ENCODE measurements at regions not wholly inside any gene's neighbourhood (a gene's known extent, or its start where the extent isn't known, plus 50 kb on each side); places are given as distances from the start of the nearest gene placed in this dataset.

- no peaks in the 10 kb centered on the region for H3K27me3 ChIP-seq (replicated peaks; ENCODE audit: control insufficient read depth, insufficient read depth, low read length)
- peaks cover 47% of the 10 kb centered on the region for H3K4me1 ChIP-seq (ENCODE audit: control insufficient read depth, insufficient read depth, low read length)
- H3K9ac ChIP-seq (ENCODE audit: low read length), result no peak overlapping the region
- peaks cover 5% of the 10 kb centered on the region for H3K9me3 ChIP-seq (ENCODE audit: control insufficient read depth, low read length)
- no peak overlapping the region for H3K4me3 ChIP-seq (ENCODE audit: low read length)
- H3K36me3 ChIP-seq (ENCODE audit: control insufficient read depth, insufficient read depth, low read length, severe bottlenecking), result no peaks in the 10 kb centered on the region
- no peak for DNase-seq (ENCODE audit: low read depth)
These were observed 143.9 kb downstream of the C9orf50 start for GRCh38 chr9:129476821-129477611.

DNA sequence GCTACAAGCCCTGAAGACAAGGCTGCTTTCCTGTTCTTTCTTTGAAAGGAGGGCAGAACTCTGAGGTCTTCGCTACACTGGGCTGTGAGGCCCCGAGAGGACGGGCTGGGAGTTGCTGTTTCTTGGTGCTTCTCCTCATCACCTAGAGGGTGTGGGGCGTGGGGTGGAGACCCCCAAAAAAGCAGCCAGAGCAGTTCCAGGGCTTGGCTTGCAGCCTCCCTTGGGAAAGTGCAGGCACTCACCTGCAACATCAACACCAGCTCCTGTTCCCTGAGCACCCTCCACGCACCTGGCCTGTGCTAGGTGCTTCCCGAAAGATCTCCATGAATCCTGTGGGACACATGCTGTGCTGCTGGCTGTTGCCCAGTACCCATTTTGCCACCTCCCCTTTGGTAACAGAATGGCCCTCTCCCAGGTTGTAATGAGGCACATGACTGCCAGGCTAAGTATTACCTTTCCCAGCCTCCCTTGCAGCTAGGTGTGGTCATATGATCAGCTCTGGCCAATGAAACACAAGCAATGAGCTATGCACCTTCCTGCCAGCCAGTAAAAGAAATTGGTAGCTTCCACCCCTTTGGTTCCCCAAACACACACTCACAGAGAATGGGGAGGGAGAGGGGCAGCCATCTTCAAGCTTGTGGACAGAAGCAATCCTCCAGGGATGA is 146.0 kb downstream of the C9orf50 start:
- Histone ChIP-seq H3K36me3 (ENCODE audit: control insufficient read depth, insufficient read depth, low read length, severe bottlenecking) (no peaks in the 10 kb centered on the region), H3K9ac (ENCODE audit: low read length) (peak overlapping the region; percentile 9), H3K4me1 (ENCODE audit: control insufficient read depth, insufficient read depth, low read length) (peaks cover 25% of the 10 kb centered on the region), H3K27me3 (replicated peaks; ENCODE audit: control insufficient read depth, insufficient read depth, low read length) (no peaks in the 10 kb centered on the region), H3K9me3 (ENCODE audit: control insufficient read depth, low read length) (peaks cover 5% of the 10 kb centered on the region), H3K4me3 (ENCODE audit: low read length) (no peak overlapping the region)
- DNase-seq (ENCODE audit: low read depth), result no peak

GRCh38 chr9:129473523-129474244 is 147.2 kb downstream of the C9orf50 start:
- Histone ChIP-seq H3K9me3 (ENCODE audit: control insufficient read depth, low read length) (peaks cover 5% of the 10 kb centered on the region), H3K4me1 (ENCODE audit: control insufficient read depth, insufficient read depth, low read length) (peaks cover 17% of the 10 kb centered on the region), H3K27me3 (replicated peaks; ENCODE audit: control insufficient read depth, insufficient read depth, low read length) (no peaks in the 10 kb centered on the region), H3K9ac (ENCODE audit: low read length) (peak overlapping the region; percentile 50), H3K36me3 (ENCODE audit: control insufficient read depth, insufficient read depth, low read length, severe bottlenecking) (no peaks in the 10 kb centered on the region), H3K4me3 (ENCODE audit: low read length) (no peak overlapping the region)
- peak; percentile 70 for DNase-seq (ENCODE audit: low read depth)

GRCh38 chr9:129472651-129473102 is 148.2 kb downstream of the C9orf50 start:
- H3K27me3 ChIP-seq (replicated peaks; ENCODE audit: control insufficient read depth, insufficient read depth, low read length), result no peaks in the 10 kb centered on the region
- peaks cover 15% of the 10 kb centered on the region for H3K4me1 ChIP-seq (ENCODE audit: control insufficient read depth, insufficient read depth, low read length)
- H3K4me3 ChIP-seq (ENCODE audit: low read length), result no peak overlapping the region
- peaks cover 5% of the 10 kb centered on the region for H3K9me3 ChIP-seq (ENCODE audit: control insufficient read depth, low read length)
- no peak overlapping the region for H3K9ac ChIP-seq (ENCODE audit: low read length)
- no peaks in the 10 kb centered on the region for H3K36me3 ChIP-seq (ENCODE audit: control insufficient read depth, insufficient read depth, low read length, severe bottlenecking)
- no peak for DNase-seq (ENCODE audit: low read depth)

- DNase-seq (ENCODE audit: low read depth), result no peak
- Histone ChIP-seq H3K36me3 (ENCODE audit: control insufficient read depth, insufficient read depth, low read length, severe bottlenecking) (no peaks in the 10 kb centered on the region), H3K9ac (ENCODE audit: low read length) (no peak overlapping the region), H3K9me3 (ENCODE audit: control insufficient read depth, low read length) (peaks cover 5% of the 10 kb centered on the region), H3K4me1 (ENCODE audit: control insufficient read depth, insufficient read depth, low read length) (peaks cover 15% of the 10 kb centered on the region), H3K4me3 (ENCODE audit: low read length) (no peak overlapping the region), H3K27me3 (replicated peaks; ENCODE audit: control insufficient read depth, insufficient read depth, low read length) (no peaks in the 10 kb centered on the region)
These were observed 149.5 kb downstream of the C9orf50 start for GRCh38 chr9:129471201-129472019.

DNA sequence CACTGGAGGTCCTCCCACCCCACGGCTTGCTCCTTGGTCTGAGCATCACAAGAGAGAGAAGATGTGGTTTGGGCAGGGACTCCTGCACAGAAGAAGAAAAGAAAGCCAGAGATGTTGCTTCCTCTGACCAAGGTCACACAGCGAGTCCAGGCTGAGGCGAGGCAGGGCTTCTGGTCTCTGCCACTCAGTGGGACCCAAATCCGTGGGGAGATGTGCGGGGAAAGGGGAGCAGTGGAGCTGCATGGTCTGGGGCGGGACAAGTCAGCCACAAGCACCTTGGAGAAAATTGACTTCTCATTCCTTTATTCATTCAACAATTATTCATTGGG is 150.9 kb downstream of the C9orf50 start:
- no peak overlapping the region for H3K4me3 ChIP-seq (ENCODE audit: low read length)
- no peak overlapping the region for H3K9ac ChIP-seq (ENCODE audit: low read length)
- H3K36me3 ChIP-seq (ENCODE audit: control insufficient read depth, insufficient read depth, low read length, severe bottlenecking), result no peaks in the 10 kb centered on the region
- no peak for DNase-seq (ENCODE audit: low read depth)
- H3K9me3 ChIP-seq (ENCODE audit: control insufficient read depth, low read length), result peaks cover 2% of the 10 kb centered on the region
- H3K4me1 ChIP-seq (ENCODE audit: control insufficient read depth, insufficient read depth, low read length), result peaks cover 23% of the 10 kb centered on the region
- H3K27me3 ChIP-seq (replicated peaks; ENCODE audit: control insufficient read depth, insufficient read depth, low read length), result no peaks in the 10 kb centered on the region

GRCh38 chr9:129469188-129469987 is 151.5 kb downstream of the C9orf50 start:
- DNase-seq (ENCODE audit: low read depth), result no peak
- Histone ChIP-seq H3K4me3 (ENCODE audit: low read length) (no peak overlapping the region), H3K9me3 (ENCODE audit: control insufficient read depth, low read length) (no peaks in the 10 kb centered on the region), H3K9ac (ENCODE audit: low read length) (no peak overlapping the region), H3K36me3 (ENCODE audit: control insufficient read depth, insufficient read depth, low read length, severe bottlenecking) (no peaks in the 10 kb centered on the region), H3K27me3 (replicated peaks; ENCODE audit: control insufficient read depth, insufficient read depth, low read length) (no peaks in the 10 kb centered on the region), H3K4me1 (ENCODE audit: control insufficient read depth, insufficient read depth, low read length) (peaks cover 22% of the 10 kb centered on the region)

- DNase-seq (ENCODE audit: low read depth), result no peak
- Histone ChIP-seq H3K9ac (ENCODE audit: low read length) (no peak overlapping the region), H3K9me3 (ENCODE audit: control insufficient read depth, low read length) (no peaks in the 10 kb centered on the region), H3K36me3 (ENCODE audit: control insufficient read depth, insufficient read depth, low read length, severe bottlenecking) (no peaks in the 10 kb centered on the region), H3K4me1 (ENCODE audit: control insufficient read depth, insufficient read depth, low read length) (peaks cover 10% of the 10 kb centered on the region), H3K27me3 (replicated peaks; ENCODE audit: control insufficient read depth, insufficient read depth, low read length) (no peaks in the 10 kb centered on the region), H3K4me3 (ENCODE audit: low read length) (no peak overlapping the region)
These were observed 152.9 kb downstream of the C9orf50 start for GRCh38 chr9:129467739-129468666.

- Histone ChIP-seq H3K9ac (ENCODE audit: low read length) (no peak overlapping the region), H3K27me3 (replicated peaks; ENCODE audit: control insufficient read depth, insufficient read depth, low read length) (no peaks in the 10 kb centered on the region), H3K4me3 (ENCODE audit: low read length) (no peak overlapping the region), H3K36me3 (ENCODE audit: control insufficient read depth, insufficient read depth, low read length, severe bottlenecking) (no peaks in the 10 kb centered on the region), H3K9me3 (ENCODE audit: control insufficient read depth, low read length) (no peaks in the 10 kb centered on the region), H3K4me1 (ENCODE audit: control insufficient read depth, insufficient read depth, low read length) (peaks cover 10% of the 10 kb centered on the region)
- DNase-seq (ENCODE audit: low read depth), result no peak
These were observed 153.8 kb downstream of the C9orf50 start for GRCh38 chr9:129467004-129467588.
